Ovary (tissue), 7 donors: ENCODE measurements at regions not wholly inside any gene's neighbourhood (a gene's known extent, or its start where the extent isn't known, plus 50 kb on each side); places are given as distances from the start of the nearest gene placed in this dataset.

Experiments
- DNase-seq, 5 donors: peaks; one replicate each; pipeline ENCODE4 v3.0.0-alpha.2; 2019 to 2020
- H3K27ac ChIP-seq, 2 donors: fragments of 200-600 bp; one replicate each; pipeline versions ENCODE4 v1.5.1 to v1.8.0; 2019 to 2022
- H3K27me3 ChIP-seq: fragments of 200-600 bp; one replicate; pipeline ENCODE4 v1.8.0; 2022
- H3K36me3 ChIP-seq: fragments of 200-600 bp; sonication (generic); one replicate; pipeline ENCODE4 v1.5.1; 2019
- H3K4me1 ChIP-seq: one replicate; pipeline ENCODE4 v1.8.1; 2013; ENCODE audit warnings: mild to moderate bottlenecking, moderate library complexity; ENCODE audit not compliant: insufficient read depth
- H3K4me3 ChIP-seq: fragments of 200-600 bp; sonication (generic); one replicate; pipeline ENCODE4 v1.5.1; 2017
- H3K9me3 ChIP-seq, 2 donors: fragments of 200-600 bp in 1 of 2; sonication (generic) in 1 of 2; one replicate each; pipeline versions ENCODE4 v1.5.1 to v1.8.1; 2013 to 2019; ENCODE audit warnings: mild to moderate bottlenecking in 1 of 2, moderate library complexity in 1 of 2
- CTCF ChIP-seq, 3 donors: fragments of 450-650 bp in 2 of 3; fragments of 200-600 bp in 1 of 3; IDR thresholded peaks; one replicate each; pipeline versions ENCODE4 v1.5.1 to v1.8.0; 2016 to 2022; ENCODE audit warnings: antibody characterized with exemption in 3 of 3, mild to moderate bottlenecking in 1 of 3
- EP300 ChIP-seq: sonication (generic); formaldehyde crosslinking; IDR thresholded peaks from one replicate; pipeline ENCODE4 v1.6.1; 2017; ENCODE audit warnings: antibody characterized with exemption
- POLR2A ChIP-seq: fragments of 450-650 bp; IDR thresholded peaks from one replicate; pipeline ENCODE4 v1.6.1; 2017; ENCODE audit warnings: antibody characterized with exemption, mild to moderate bottlenecking, moderate library complexity
- WGBS, 3 donors: extraction: QIAGEN DNeasy Blood & Tissue Kit in 1 of 3; methylation state at CpG; one replicate each; pipeline versions ENCODE4 v1.1.5 to v1.1.7; 2013 to 2017; 5-methylcytosine and 5-hydroxymethylcytosine counted together
- intact Hi-C, 4 donors: fragments of 100-400 bp; cut with DNase I; formaldehyde crosslinking; loops; one replicate each; pipeline versions ENCODE4 v1.11.0 to v1.15.1; 2022 to 2023
- donor health status: DM: no; HTN: no; CAD: no; lungs with moderate emphysema.
- donor health status: DM: no; HTN: no; CAD: no.
- donor health status: Bipolar disorder and iron deficiency.
- donor health status: DM: no; HTN: no; CAD: no.
- donor health status: DM: yes; HTN: yes; CAD: no.

GRCh38 chr5:89087128-89087527 lies 204.1 kb upstream of the MEF2C start:
- 82 to 93% (median 89%) methylated on average over 2 of the region's 2 CpGs for WGBS, 3 donors
- intact Hi-C loops = no loop called here
- H3K27me3 ChIP-seq = no peaks in the 10 kb centered on the region
- H3K36me3 ChIP-seq = no peaks in the 10 kb centered on the region
- H3K4me3 ChIP-seq = no peak overlapping the region
- no peak overlapping the region for H3K27ac ChIP-seq
- H3K9me3 ChIP-seq = no peaks in the 10 kb centered on the region
- TF ChIP-seq POLR2A = no peak
- no peaks in the 10 kb centered on the region for H3K4me1 ChIP-seq
- DNase-seq = no peak

- DNase-seq = no peak
- intact Hi-C loops = no loop called here
- no peak overlapping the region for H3K27ac ChIP-seq
- H3K4me1 ChIP-seq = no peaks in the 10 kb centered on the region
- 88 to 92% (median 90%) methylated on average over 5 of the region's 5 CpGs for WGBS, 3 donors
- H3K36me3 ChIP-seq = no peaks in the 10 kb centered on the region
- no peak overlapping the region for H3K4me3 ChIP-seq
- no peaks in the 10 kb centered on the region for H3K27me3 ChIP-seq
- TF ChIP-seq EP300 (no peak), CTCF (IDR thresholded peaks at IDR 0.05) (no peak), POLR2A (no peak)
- no peaks in the 10 kb centered on the region for H3K9me3 ChIP-seq
These were observed 203.6 kb upstream of the MEF2C start for GRCh38 chr5:89086390-89087086.

GRCh38 chr5:89083791-89084190 lies 200.8 kb upstream of the MEF2C start:
- TF ChIP-seq EP300 (no peak), CTCF (IDR thresholded peaks at IDR 0.05) (no peak), POLR2A (no peak)
- intact Hi-C loops = no loop called here
- Histone ChIP-seq H3K27me3 (no peaks in the 10 kb centered on the region), H3K4me1 (no peaks in the 10 kb centered on the region), H3K4me3 (no peak overlapping the region), H3K27ac (no peak overlapping the region), H3K9me3 (no peaks in the 10 kb centered on the region), H3K36me3 (no peaks in the 10 kb centered on the region)
- WGBS, 3 donors = 80 to 92% (median 80%) methylated on average over 1 of the region's 1 CpG
- DNase-seq = no peak

GRCh38 chr5:89081360-89081759 lies 198.4 kb upstream of the MEF2C start:
- 59 to 76% (median 59%) methylated on average over 2 of the region's 2 CpGs for WGBS, 3 donors

More at GRCh38 chr5:89081360-89081759, 198.4 kb upstream of the MEF2C start:
- H3K4me3 ChIP-seq = no peak overlapping the region
- no peak for TF ChIP-seq POLR2A
- TF ChIP-seq EP300 = no peak
- TF ChIP-seq CTCF (IDR thresholded peaks at IDR 0.05) = no peak
- no peaks in the 10 kb centered on the region for H3K36me3 ChIP-seq
- H3K27ac ChIP-seq = no peak overlapping the region
- H3K4me1 ChIP-seq = no peaks in the 10 kb centered on the region
- no peak for DNase-seq
- H3K27me3 ChIP-seq = no peaks in the 10 kb centered on the region
- intact Hi-C loops = no loop called here
- no peaks in the 10 kb centered on the region for H3K9me3 ChIP-seq
